Trophoblast cell (in vitro differentiated cells and primary cell): ENCODE measurements at regions not wholly inside any gene's neighbourhood (a gene's known extent, or its start where the extent isn't known, plus 50 kb on each side); places are given as distances from the start of the nearest gene placed in this dataset.
"Not testable (repeated sequence)": the region's sequence is repeated elsewhere in the genome, so short reads cannot be mapped to it uniquely, and the experiment has no call there.

Experiments used
- DNase-seq, 2 donors: peaks; one replicate each; pipeline ENCODE4 v3.0.0-alpha.2; 2016
- H2AFZ ChIP-seq: 2 replicates; pipeline ENCODE4 v1.6.1; 2013; ENCODE audit warnings: low read length, moderate library complexity, mild to moderate bottlenecking; ENCODE audit not compliant: insufficient read depth, poor library complexity
- H2AK5ac ChIP-seq: 2 replicates; pipeline ENCODE4 v1.6.1; 2013; ENCODE audit warnings: mild to moderate bottlenecking, low read length
- H2BK120ac ChIP-seq: 2 replicates; pipeline ENCODE4 v1.6.1; 2013; ENCODE audit warnings: low read length, mild to moderate bottlenecking, moderate library complexity; ENCODE audit not compliant: insufficient read depth, poor library complexity
- H2BK12ac ChIP-seq: 2 replicates; pipeline ENCODE4 v1.6.1; 2013; ENCODE audit warnings: mild to moderate bottlenecking, low read length, moderate library complexity
- H2BK5ac ChIP-seq: 2 replicates; pipeline ENCODE4 v1.6.1; 2013; ENCODE audit warnings: low read length, low read depth, moderate library complexity, mild to moderate bottlenecking; ENCODE audit not compliant: poor library complexity
- H3K14ac ChIP-seq: 2 replicates; pipeline ENCODE4 v1.6.1; 2013; ENCODE audit warnings: mild to moderate bottlenecking, low read length
- H3K18ac ChIP-seq: 2 replicates; pipeline ENCODE4 v1.6.1; 2013; ENCODE audit warnings: mild to moderate bottlenecking, low read length
- H3K23ac ChIP-seq: 2 replicates; pipeline ENCODE4 v1.6.1; 2013; ENCODE audit warnings: low read length
- H3K27ac ChIP-seq: 2 replicates; pipeline ENCODE4 v1.5.1; 2013; ENCODE audit warnings: low read depth, mild to moderate bottlenecking, inconsistent platforms, low read length, moderate library complexity
- H3K27me3 ChIP-seq: 2 replicates; pipeline ENCODE4 v1.6.1; 2013; ENCODE audit warnings: inconsistent platforms, mild to moderate bottlenecking, low read length, moderate library complexity; ENCODE audit not compliant: insufficient read depth
- H3K36me3 ChIP-seq, 2 experiments: 1 replicate in 1 of 2; 2 replicates in 1 of 2; pipeline ENCODE4 v1.6.1; 2013; ENCODE audit warnings: low read length in 2 of 2, mild to moderate bottlenecking in 2 of 2, moderate library complexity in 1 of 2; ENCODE audit not compliant: insufficient read depth in 2 of 2, control insufficient read depth in 1 of 2
- H3K4ac ChIP-seq: 2 replicates; pipeline ENCODE4 v1.6.1; 2013; ENCODE audit warnings: low read depth, mild to moderate bottlenecking, low read length, moderate library complexity
- H3K4me1 ChIP-seq, 2 experiments: 1 replicate in 1 of 2; 2 replicates in 1 of 2; pipeline ENCODE4 v1.6.1; 2013; ENCODE audit warnings: low read length in 2 of 2, mild to moderate bottlenecking in 2 of 2, moderate library complexity in 1 of 2; ENCODE audit not compliant: insufficient read depth in 2 of 2, control insufficient read depth in 1 of 2
- H3K4me2 ChIP-seq: 2 replicates; pipeline ENCODE4 v1.6.1; 2013; ENCODE audit warnings: inconsistent platforms, mild to moderate bottlenecking, low read length, moderate library complexity
- H3K4me3 ChIP-seq: 2 replicates; pipeline ENCODE4 v1.5.1; 2013; ENCODE audit warnings: mild to moderate bottlenecking, low read depth, low read length, inconsistent platforms
- H3K79me1 ChIP-seq: one replicate; pipeline ENCODE4 v1.6.1; 2013; ENCODE audit warnings: low read length
- H3K79me2 ChIP-seq: 2 replicates; pipeline ENCODE4 v1.6.1; 2013; ENCODE audit warnings: low read length, mild to moderate bottlenecking; ENCODE audit not compliant: control insufficient read depth, insufficient read depth, poor library complexity
- H3K9ac ChIP-seq: 2 replicates; pipeline ENCODE4 v1.6.1; 2013; ENCODE audit warnings: mild to moderate bottlenecking, low read length
- H3K9me3 ChIP-seq: 2 replicates; pipeline ENCODE4 v1.6.1; 2013; ENCODE audit warnings: low read depth, mild to moderate bottlenecking, control low read depth, inconsistent platforms, low read length; ENCODE audit not compliant: insufficient read depth
- H4K12ac ChIP-seq: 2 replicates; pipeline ENCODE4 v1.6.1; 2013; ENCODE audit warnings: low read depth, mild to moderate bottlenecking, low read length, moderate library complexity
- H4K8ac ChIP-seq: 2 replicates; pipeline ENCODE4 v1.6.1; 2013; ENCODE audit warnings: low read depth, mild to moderate bottlenecking, low read length, moderate library complexity
- H4K91ac ChIP-seq: one replicate; pipeline ENCODE4 v1.6.1; 2013; ENCODE audit warnings: low read depth, mild to moderate bottlenecking, low read length, moderate library complexity
- WGBS: extraction: QIAGEN DNeasy Blood & Tissue Kit; methylation state at CpG from one replicate; pipeline ENCODE4 v1.1.7; 2013; ENCODE audit warnings: missing lambda C conversion rate; ENCODE audit not compliant: insufficient read length, insufficient coverage; ENCODE audit errors: extremely low coverage; 5-methylcytosine and 5-hydroxymethylcytosine counted together

GRCh38 chr7:142519079-142520078, 229.9 kb upstream of the PRSS1 start:
- H4K12ac ChIP-seq, result no peak overlapping the region
- no peak for DNase-seq
- H3K79me2 ChIP-seq, result no peaks in the 10 kb centered on the region
- no peaks in the 10 kb centered on the region for H3K27me3 ChIP-seq
- no peak overlapping the region for H3K4ac ChIP-seq
- peaks cover 3% of the 10 kb centered on the region for H3K79me1 ChIP-seq
- H3K27ac ChIP-seq, result no peak overlapping the region
- no peak overlapping the region for H4K91ac ChIP-seq
- H2AK5ac ChIP-seq, result no peak overlapping the region
- no peak overlapping the region for H2AFZ ChIP-seq
- H3K9ac ChIP-seq, result no peak overlapping the region
- H3K4me2 ChIP-seq, result no peak overlapping the region
- peaks cover 2 to 4% of the 10 kb centered on the region in 2 experiments for H3K4me1 ChIP-seq
- H3K36me3 ChIP-seq, result no peaks in the 10 kb centered on the region
- no peak overlapping the region for H2BK120ac ChIP-seq
- peaks cover 1% of the 10 kb centered on the region for H3K9me3 ChIP-seq
- no peak overlapping the region for H3K23ac ChIP-seq
- H3K18ac ChIP-seq, result no peak overlapping the region
- no peak overlapping the region for H3K4me3 ChIP-seq
- no peak overlapping the region for H2BK5ac ChIP-seq
- H4K8ac ChIP-seq, result no peak overlapping the region
- WGBS, result no CpG with 5 or more reads among the region's 5 CpGs
- no peak overlapping the region for H3K14ac ChIP-seq
- no peak overlapping the region for H2BK12ac ChIP-seq

GRCh38 chr7:142516038-142516501, 233.2 kb upstream of the PRSS1 start:
- Histone ChIP-seq H3K79me1 (peaks cover 3% of the 10 kb centered on the region), H3K36me3 (no peaks in the 10 kb centered on the region), H3K18ac (no peak overlapping the region), H2BK120ac (no peak overlapping the region), H3K9me3 (peaks cover 1% of the 10 kb centered on the region), H3K14ac (no peak overlapping the region), H3K4ac (no peak overlapping the region), H2AFZ (no peak overlapping the region), H2BK12ac (no peak overlapping the region), H2BK5ac (no peak overlapping the region), H4K8ac (no peak overlapping the region), H3K27ac (no peak overlapping the region), H4K12ac (no peak overlapping the region), H2AK5ac (no peak overlapping the region), H3K4me1 (peaks cover 4% of the 10 kb centered on the region in 2 experiments), H3K27me3 (no peaks in the 10 kb centered on the region), H4K91ac (no peak overlapping the region), H3K23ac (no peak overlapping the region), H3K79me2 (no peaks in the 10 kb centered on the region), H3K4me2 (peak overlapping the region; percentile 0), H3K9ac (no peak overlapping the region), H3K4me3 (no peak overlapping the region)
- WGBS, result no CpG with 5 or more reads among the region's 3 CpGs
- peak in 1 of 2 donors; percentile 71 for DNase-seq

DNA sequence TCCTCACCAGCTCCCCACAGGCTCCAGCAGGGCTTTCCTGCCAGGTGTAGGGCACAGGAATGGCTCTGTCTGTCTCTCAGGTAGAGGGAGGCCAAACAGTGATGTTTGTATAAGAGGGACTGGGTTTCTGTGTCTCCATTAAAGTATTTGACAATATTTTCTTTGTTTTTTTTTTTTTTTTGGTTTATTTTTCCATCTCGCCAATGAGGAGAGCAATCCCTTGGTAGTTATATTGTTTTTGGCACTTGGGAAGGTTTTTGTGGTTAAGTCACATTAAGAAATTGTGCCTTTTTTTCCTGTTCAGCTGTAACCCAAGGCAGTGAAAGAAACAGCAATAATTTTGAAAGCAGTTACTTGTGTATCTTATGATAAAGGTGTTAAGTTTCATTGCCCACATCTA, 234.6 kb upstream of the PRSS1 start:
- not testable (repeated sequence) for H2AK5ac ChIP-seq, H4K91ac ChIP-seq, H2BK5ac ChIP-seq, H3K27ac ChIP-seq, H3K4me1 ChIP-seq, H3K36me3 ChIP-seq, H3K4ac ChIP-seq, H2BK120ac ChIP-seq, H3K14ac ChIP-seq, H3K27me3 ChIP-seq, H3K79me1 ChIP-seq, DNase-seq, H3K9ac ChIP-seq, H3K9me3 ChIP-seq, H3K23ac ChIP-seq, H2BK12ac ChIP-seq, H3K79me2 ChIP-seq, H4K8ac ChIP-seq, H3K18ac ChIP-seq, H2AFZ ChIP-seq, H3K4me3 ChIP-seq, H3K4me2 ChIP-seq, H4K12ac ChIP-seq
- no CpG with 5 or more reads among the region's 1 CpG for WGBS

GRCh38 chr7:142513178-142513955, 235.9 kb upstream of the PRSS1 start:
- no peak overlapping the region for H3K9ac ChIP-seq
- H3K9me3 ChIP-seq, result peaks cover 6% of the 10 kb centered on the region
- WGBS, result no CpG with 5 or more reads among the region's 5 CpGs
- H4K12ac ChIP-seq, result no peak overlapping the region
- H3K79me1 ChIP-seq, result peaks cover 5% of the 10 kb centered on the region
- no peak overlapping the region for H2AFZ ChIP-seq
- H2AK5ac ChIP-seq, result no peak overlapping the region
- H3K4ac ChIP-seq, result no peak overlapping the region
- H2BK5ac ChIP-seq, result no peak overlapping the region
- no peak overlapping the region for H3K4me2 ChIP-seq
- no peaks in the 10 kb centered on the region for H3K27me3 ChIP-seq
- no peak overlapping the region for H4K91ac ChIP-seq
- H3K27ac ChIP-seq, result no peak overlapping the region
- H3K4me3 ChIP-seq, result no peak overlapping the region
- H2BK120ac ChIP-seq, result no peak overlapping the region
- DNase-seq, result peak; percentile 86 to 94
- peaks cover 4% of the 10 kb centered on the region in 2 experiments for H3K4me1 ChIP-seq
- H3K14ac ChIP-seq, result no peak overlapping the region
- no peak overlapping the region for H2BK12ac ChIP-seq
- H3K23ac ChIP-seq, result no peak overlapping the region
- no peak overlapping the region for H3K18ac ChIP-seq
- no peak overlapping the region for H4K8ac ChIP-seq
- H3K36me3 ChIP-seq, result no peaks in the 10 kb centered on the region
- H3K79me2 ChIP-seq, result no peaks in the 10 kb centered on the region
